SK-N-SH (cell line): ENCODE measurements at regions not wholly inside any gene's neighbourhood (a gene's known extent, or its start where the extent isn't known, plus 50 kb on each side); places are given as distances from the start of the nearest gene placed in this dataset.

Experiments
- CTCF ChIA-PET: fragments of 300-600, 350-600 bp; formaldehyde crosslinking; extraction: SDS; loops from one replicate; lab custom pipeline; 2021; lab: Yijun Ruan, JAX
- POLR2A ChIA-PET: fragments of 350-600 bp; sonication (Branson Sonifier 250); formaldehyde crosslinking; extraction: SDS; loops from one replicate; lab custom pipeline; 2020; ENCODE audit warnings: antibody characterized with exemption, inconsistent platforms; lab: Yijun Ruan, JAX
- DNase-seq: peaks from one replicate; pipeline ENCODE4 v3.0.0; 2012
- H2AFZ ChIP-seq: fragments of 200-600 bp; sonication (generic); 2 replicates; pipeline ENCODE4 v1.8.1; 2016; ENCODE audit warnings: antibody characterized with exemption, mild to moderate bottlenecking, low read depth
- H3F3A ChIP-seq: fragments of 200-600 bp; sonication (generic); replicated peaks from 2 replicates; pipeline ENCODE3; 2016; ENCODE audit warnings: antibody characterized with exemption, mild to moderate bottlenecking; ENCODE audit not compliant: insufficient read depth
- H3K27ac ChIP-seq, 2 experiments: fragments of 200-500 bp in 1 of 2; fragments of 200-600 bp in 1 of 2; sonication (Bioruptor generic) in 1 of 2; sonication (generic), shearing (Covaris generic) in 1 of 2; 2 replicates each; pipeline versions ENCODE4 v1.5.1 to v1.6.1; 2014 to 2016; ENCODE audit warnings: low read depth in 2 of 2, inconsistent platforms in 1 of 2, low read length in 1 of 2, mild to moderate bottlenecking in 1 of 2, mixed read lengths in 1 of 2
- H3K27me3 ChIP-seq: fragments of 200-600 bp; sonication (generic), shearing (Covaris generic); 2 replicates; pipeline ENCODE4 v1.6.1; 2016; ENCODE audit warnings: mixed run types; ENCODE audit not compliant: insufficient read depth
- H3K36me3 ChIP-seq, 2 experiments: fragments of 200-500 bp in 1 of 2; fragments of 200-600 bp in 1 of 2; sonication (Bioruptor generic) in 1 of 2; sonication (generic) in 1 of 2; replicated peaks in 1 of 2; 2 replicates each; pipeline versions ENCODE3 to v1.5.1; 2014 to 2016; ENCODE audit warnings: low read length in 1 of 2, mild to moderate bottlenecking in 1 of 2; ENCODE audit not compliant: insufficient read depth in 2 of 2, control insufficient read depth in 1 of 2
- H3K4me1 ChIP-seq, 2 experiments: fragments of 200-500 bp in 1 of 2; fragments of 200-600 bp in 1 of 2; sonication (Bioruptor generic) in 1 of 2; sonication (generic), shearing (Covaris generic) in 1 of 2; 2 replicates each; pipeline versions ENCODE4 v1.5.1 to v1.6.1; 2014 to 2016; ENCODE audit warnings: low read depth in 1 of 2, low read length in 1 of 2, mixed run types in 1 of 2; ENCODE audit not compliant: insufficient read depth in 2 of 2, control insufficient read depth in 1 of 2
- H3K4me2 ChIP-seq: fragments of 200-600 bp; sonication (generic), shearing (Covaris generic); 2 replicates; pipeline ENCODE4 v1.6.1; 2017; ENCODE audit warnings: mixed run types
- H3K4me3 ChIP-seq, 2 experiments: fragments of 200-500 bp in 1 of 2; fragments of 200-600 bp in 1 of 2; sonication (Bioruptor generic) in 1 of 2; sonication (generic), shearing (Covaris generic) in 1 of 2; 2 replicates each; pipeline versions ENCODE4 v1.5.1 to v1.8.1; 2014 to 2016; ENCODE audit warnings: low read depth in 2 of 2, inconsistent platforms in 1 of 2, low read length in 1 of 2, mild to moderate bottlenecking in 1 of 2, mixed read lengths in 1 of 2, moderate library complexity in 1 of 2
- H3K79me2 ChIP-seq: fragments of 200-600 bp; sonication (generic); 2 replicates; pipeline ENCODE4 v1.8.1; 2017; ENCODE audit warnings: mild to moderate bottlenecking; ENCODE audit not compliant: insufficient read depth
- H3K9ac ChIP-seq: fragments of 200-600 bp; sonication (generic); 2 replicates; pipeline ENCODE4 v1.6.1; 2017; ENCODE audit warnings: mixed run types
- H3K9me2 ChIP-seq: fragments of 200-600 bp; sonication (generic); 2 replicates; pipeline ENCODE4 v1.6.1; 2017; ENCODE audit warnings: mixed run types
- H3K9me3 ChIP-seq: fragments of 200-600 bp; sonication (generic); 2 replicates; pipeline ENCODE4 v1.6.1; 2017; ENCODE audit warnings: mixed run types, mild to moderate bottlenecking, moderate library complexity
- H4K20me1 ChIP-seq: fragments of 200-600 bp; sonication (generic); 2 replicates; pipeline ENCODE4 v1.6.1; 2017; ENCODE audit warnings: mild to moderate bottlenecking, mixed run types; ENCODE audit not compliant: insufficient read depth
- EZH2phosphoT487 ChIP-seq: fragments of 200-600 bp; sonication (generic); IDR thresholded peaks from 2 replicates; pipeline ENCODE4 v1.6.1; 2017; ENCODE audit warnings: low read depth, mixed run types, mild to moderate bottlenecking, antibody characterized with exemption, moderate library complexity, borderline replicate concordance
- FOXM1 ChIP-seq: IDR thresholded peaks from 2 replicates; pipeline ENCODE4 v1.4.0; 2012; ENCODE audit warnings: low read depth, mild to moderate bottlenecking
- GATA2 ChIP-seq: sonication (generic); formaldehyde crosslinking; IDR thresholded peaks from 2 replicates; pipeline ENCODE4 v1.5.0; 2020; ENCODE audit warnings: mild to moderate bottlenecking, missing genetic modification reagents
- NFIC ChIP-seq: IDR thresholded peaks from 2 replicates; pipeline ENCODE4 v1.4.0; 2012; ENCODE audit warnings: borderline replicate concordance
- NRF1 ChIP-seq: IDR thresholded peaks from 2 replicates; pipeline ENCODE4 v1.6.1; 2012; ENCODE audit warnings: low read depth, mild to moderate bottlenecking, low read length
- RAD21 ChIP-seq: IDR thresholded peaks from 2 replicates; pipeline ENCODE4 v1.6.1; 2012; ENCODE audit warnings: mild to moderate bottlenecking, low read length
- RFX5 ChIP-seq: IDR thresholded peaks from 2 replicates; pipeline ENCODE4 v1.6.1; 2012; ENCODE audit warnings: mild to moderate bottlenecking, improper control_type of control experiment, low read length
- RXRA ChIP-seq: IDR thresholded peaks from 2 replicates; pipeline ENCODE4 v1.4.0; 2012; ENCODE audit warnings: low read depth, mild to moderate bottlenecking, borderline replicate concordance
- SMC3 ChIP-seq: IDR thresholded peaks from 2 replicates; pipeline ENCODE4 v1.6.1; 2012; ENCODE audit warnings: low read depth, low read length, improper control_type of control experiment
- TAF1 ChIP-seq: IDR thresholded peaks from 2 replicates; pipeline ENCODE4 v1.6.1; 2012; ENCODE audit warnings: low read depth, mild to moderate bottlenecking, low read length, moderate library complexity, borderline replicate concordance
- TCF12 ChIP-seq: IDR thresholded peaks from 2 replicates; pipeline ENCODE4 v1.4.0; 2012
- TEAD4 ChIP-seq: IDR thresholded peaks from 2 replicates; pipeline ENCODE4 v1.4.0; 2012; ENCODE audit warnings: mild to moderate bottlenecking, borderline replicate concordance; ENCODE audit not compliant: insufficient read depth
- YY1 ChIP-seq: IDR thresholded peaks from 2 replicates; pipeline ENCODE4 v1.4.0; 2012; ENCODE audit warnings: low read depth, mild to moderate bottlenecking
- WGBS: methylation state at CpG from one replicate; pipeline ENCODE4 v1.1.6; 2017; ENCODE audit warnings: low lambda C conversion rate; 5-methylcytosine and 5-hydroxymethylcytosine counted together
- TF ChIP-seq, protein P1 (sequence below): IDR thresholded peaks from 2 replicates; pipeline ENCODE4 v1.4.0; 2012; ENCODE audit warnings: low read depth
- TF ChIP-seq, protein P2 (sequence below): IDR thresholded peaks from 2 replicates; pipeline ENCODE4; 2012
- TF ChIP-seq, protein P3 (sequence below): fragments of 150-350 bp; IDR thresholded peaks from 2 replicates; pipeline ENCODE4 v1.6.1; 2017; ENCODE audit warnings: antibody characterized with exemption, low read length, low read depth, borderline replicate concordance
- TF ChIP-seq, protein P4 (sequence below): fragments of 150-350 bp; IDR thresholded peaks from 2 replicates; pipeline ENCODE4 v1.6.1; 2016; ENCODE audit warnings: mild to moderate bottlenecking, low read depth, low read length
- TF ChIP-seq, protein P5 (sequence below): fragments of 200-600 bp; sonication (generic); IDR thresholded peaks from 2 replicates; pipeline ENCODE4 v1.6.1; 2017; ENCODE audit warnings: antibody characterized with exemption, mild to moderate bottlenecking, moderate library complexity
- TF ChIP-seq, protein P6 (sequence below): IDR thresholded peaks from 2 replicates; pipeline ENCODE4 v1.4.0; 2012; ENCODE audit warnings: low read depth, borderline replicate concordance

DNA sequence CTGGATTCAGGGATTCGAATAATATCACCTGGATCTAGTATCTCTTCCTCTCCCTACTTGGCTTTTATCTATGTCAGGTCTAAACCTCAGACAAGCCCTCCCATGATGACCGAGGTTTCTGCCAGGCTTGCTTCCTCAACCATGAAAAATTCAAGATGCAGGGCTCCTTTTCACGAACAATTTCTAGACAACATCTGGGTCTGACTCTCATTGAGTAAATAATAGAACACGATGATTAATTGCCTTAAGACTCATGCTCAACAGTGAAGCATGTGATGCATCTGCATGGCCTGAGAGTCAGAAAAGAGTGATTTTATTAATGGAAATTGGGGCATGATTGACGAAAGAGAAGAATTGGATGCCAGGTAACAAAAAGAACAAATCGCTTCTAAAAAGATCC is 277.2 kb upstream of the ZNF608 start:
- H3K9me3 ChIP-seq, result no peaks in the 10 kb centered on the region
- H3K36me3 ChIP-seq, result no peaks in the 10 kb centered on the region
- ChIA-PET POLR2A (no interaction called here), CTCF (no interaction called here)
- 64% methylated on average over 6 of the region's 6 CpGs for WGBS
- no peak overlapping the region for H3K9ac ChIP-seq
- H3K27me3 ChIP-seq, result no peaks in the 10 kb centered on the region
- no peak overlapping the region for H3K4me3 ChIP-seq
- H3K9me2 ChIP-seq, result no peaks in the 10 kb centered on the region
- H4K20me1 ChIP-seq, result no peaks in the 10 kb centered on the region
- no peaks in the 10 kb centered on the region for H3K79me2 ChIP-seq
- H2AFZ ChIP-seq, result no peak overlapping the region
- H3K27ac ChIP-seq, result no peak overlapping the region
- no peaks in the 10 kb centered on the region for H3F3A ChIP-seq
- TF ChIP-seq RAD21, result no peak
- no peak for TF ChIP-seq TCF12
- TF ChIP-seq YY1, result no peak
- TF ChIP-seq, protein P1, sequence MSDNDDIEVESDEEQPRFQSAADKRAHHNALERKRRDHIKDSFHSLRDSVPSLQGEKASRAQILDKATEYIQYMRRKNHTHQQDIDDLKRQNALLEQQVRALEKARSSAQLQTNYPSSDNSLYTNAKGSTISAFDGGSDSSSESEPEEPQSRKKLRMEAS, result no peak
- TF ChIP-seq, protein P2, sequence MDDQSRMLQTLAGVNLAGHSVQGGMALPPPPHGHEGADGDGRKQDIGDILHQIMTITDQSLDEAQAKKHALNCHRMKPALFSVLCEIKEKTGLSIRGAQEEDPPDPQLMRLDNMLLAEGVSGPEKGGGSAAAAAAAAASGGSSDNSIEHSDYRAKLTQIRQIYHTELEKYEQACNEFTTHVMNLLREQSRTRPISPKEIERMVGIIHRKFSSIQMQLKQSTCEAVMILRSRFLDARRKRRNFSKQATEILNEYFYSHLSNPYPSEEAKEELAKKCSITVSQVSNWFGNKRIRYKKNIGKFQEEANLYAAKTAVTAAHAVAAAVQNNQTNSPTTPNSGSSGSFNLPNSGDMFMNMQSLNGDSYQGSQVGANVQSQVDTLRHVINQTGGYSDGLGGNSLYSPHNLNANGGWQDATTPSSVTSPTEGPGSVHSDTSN, result no peak
- TF ChIP-seq, protein P3, sequence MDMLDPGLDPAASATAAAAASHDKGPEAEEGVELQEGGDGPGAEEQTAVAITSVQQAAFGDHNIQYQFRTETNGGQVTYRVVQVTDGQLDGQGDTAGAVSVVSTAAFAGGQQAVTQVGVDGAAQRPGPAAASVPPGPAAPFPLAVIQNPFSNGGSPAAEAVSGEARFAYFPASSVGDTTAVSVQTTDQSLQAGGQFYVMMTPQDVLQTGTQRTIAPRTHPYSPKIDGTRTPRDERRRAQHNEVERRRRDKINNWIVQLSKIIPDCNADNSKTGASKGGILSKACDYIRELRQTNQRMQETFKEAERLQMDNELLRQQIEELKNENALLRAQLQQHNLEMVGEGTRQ, result no peak
- no peak for TF ChIP-seq RXRA
- no peak for TF ChIP-seq NFIC
- no peak for TF ChIP-seq FOXM1
- TF ChIP-seq, protein P4, sequence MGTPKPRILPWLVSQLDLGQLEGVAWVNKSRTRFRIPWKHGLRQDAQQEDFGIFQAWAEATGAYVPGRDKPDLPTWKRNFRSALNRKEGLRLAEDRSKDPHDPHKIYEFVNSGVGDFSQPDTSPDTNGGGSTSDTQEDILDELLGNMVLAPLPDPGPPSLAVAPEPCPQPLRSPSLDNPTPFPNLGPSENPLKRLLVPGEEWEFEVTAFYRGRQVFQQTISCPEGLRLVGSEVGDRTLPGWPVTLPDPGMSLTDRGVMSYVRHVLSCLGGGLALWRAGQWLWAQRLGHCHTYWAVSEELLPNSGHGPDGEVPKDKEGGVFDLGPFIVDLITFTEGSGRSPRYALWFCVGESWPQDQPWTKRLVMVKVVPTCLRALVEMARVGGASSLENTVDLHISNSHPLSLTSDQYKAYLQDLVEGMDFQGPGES, result no peak
- TF ChIP-seq, protein P5, sequence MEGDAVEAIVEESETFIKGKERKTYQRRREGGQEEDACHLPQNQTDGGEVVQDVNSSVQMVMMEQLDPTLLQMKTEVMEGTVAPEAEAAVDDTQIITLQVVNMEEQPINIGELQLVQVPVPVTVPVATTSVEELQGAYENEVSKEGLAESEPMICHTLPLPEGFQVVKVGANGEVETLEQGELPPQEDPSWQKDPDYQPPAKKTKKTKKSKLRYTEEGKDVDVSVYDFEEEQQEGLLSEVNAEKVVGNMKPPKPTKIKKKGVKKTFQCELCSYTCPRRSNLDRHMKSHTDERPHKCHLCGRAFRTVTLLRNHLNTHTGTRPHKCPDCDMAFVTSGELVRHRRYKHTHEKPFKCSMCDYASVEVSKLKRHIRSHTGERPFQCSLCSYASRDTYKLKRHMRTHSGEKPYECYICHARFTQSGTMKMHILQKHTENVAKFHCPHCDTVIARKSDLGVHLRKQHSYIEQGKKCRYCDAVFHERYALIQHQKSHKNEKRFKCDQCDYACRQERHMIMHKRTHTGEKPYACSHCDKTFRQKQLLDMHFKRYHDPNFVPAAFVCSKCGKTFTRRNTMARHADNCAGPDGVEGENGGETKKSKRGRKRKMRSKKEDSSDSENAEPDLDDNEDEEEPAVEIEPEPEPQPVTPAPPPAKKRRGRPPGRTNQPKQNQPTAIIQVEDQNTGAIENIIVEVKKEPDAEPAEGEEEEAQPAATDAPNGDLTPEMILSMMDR, result no peak
- TF ChIP-seq NRF1, result no peak
- no peak for TF ChIP-seq TAF1
- no peak for TF ChIP-seq SMC3
- TF ChIP-seq GATA2 (CRISPR knock-in tag), result no peak
- no peak for TF ChIP-seq RFX5
- TF ChIP-seq TEAD4, result no peak
- TF ChIP-seq EZH2phosphoT487, result no peak
- TF ChIP-seq, protein P6, sequence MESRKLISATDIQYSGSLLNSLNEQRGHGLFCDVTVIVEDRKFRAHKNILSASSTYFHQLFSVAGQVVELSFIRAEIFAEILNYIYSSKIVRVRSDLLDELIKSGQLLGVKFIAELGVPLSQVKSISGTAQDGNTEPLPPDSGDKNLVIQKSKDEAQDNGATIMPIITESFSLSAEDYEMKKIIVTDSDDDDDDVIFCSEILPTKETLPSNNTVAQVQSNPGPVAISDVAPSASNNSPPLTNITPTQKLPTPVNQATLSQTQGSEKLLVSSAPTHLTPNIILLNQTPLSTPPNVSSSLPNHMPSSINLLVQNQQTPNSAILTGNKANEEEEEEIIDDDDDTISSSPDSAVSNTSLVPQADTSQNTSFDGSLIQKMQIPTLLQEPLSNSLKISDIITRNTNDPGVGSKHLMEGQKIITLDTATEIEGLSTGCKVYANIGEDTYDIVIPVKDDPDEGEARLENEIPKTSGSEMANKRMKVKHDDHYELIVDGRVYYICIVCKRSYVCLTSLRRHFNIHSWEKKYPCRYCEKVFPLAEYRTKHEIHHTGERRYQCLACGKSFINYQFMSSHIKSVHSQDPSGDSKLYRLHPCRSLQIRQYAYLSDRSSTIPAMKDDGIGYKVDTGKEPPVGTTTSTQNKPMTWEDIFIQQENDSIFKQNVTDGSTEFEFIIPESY, result no peak
- DNase-seq, result no peak
- peaks cover 0 to 2% of the 10 kb centered on the region in 2 experiments; a peak in 1 of 4 replicates for H3K4me1 ChIP-seq
- no peak overlapping the region for H3K4me2 ChIP-seq
